Choroid plexus epithelial cell (primary cell): ENCODE measurements at regions not wholly inside any gene's neighbourhood (a gene's known extent, or its start where the extent isn't known, plus 50 kb on each side); places are given as distances from the start of the nearest gene placed in this dataset.

Experiments used
- DNase-seq: peaks from one replicate; pipeline ENCODE4 v3.0.0-alpha.2; 2010; ENCODE audit warnings: low read depth
- H3K4me3 ChIP-seq: 2 replicates; pipeline ENCODE4 v1.5.1; 2011; ENCODE audit warnings: low read depth, mild to moderate bottlenecking, control low read depth, low read length, moderate library complexity
- CTCF ChIP-seq: conservative IDR thresholded peaks from 2 replicates; pipeline ENCODE4 v1.5.1; 2011; ENCODE audit warnings: low read depth, mild to moderate bottlenecking, control low read depth, inconsistent platforms, low read length, moderate library complexity

GRCh38 chr1:118371612-118372011 lies 186.6 kb upstream of the SPAG17 start:
- no peak for DNase-seq
- no peak overlapping the region for H3K4me3 ChIP-seq
- no peak for TF ChIP-seq CTCF

DNA sequence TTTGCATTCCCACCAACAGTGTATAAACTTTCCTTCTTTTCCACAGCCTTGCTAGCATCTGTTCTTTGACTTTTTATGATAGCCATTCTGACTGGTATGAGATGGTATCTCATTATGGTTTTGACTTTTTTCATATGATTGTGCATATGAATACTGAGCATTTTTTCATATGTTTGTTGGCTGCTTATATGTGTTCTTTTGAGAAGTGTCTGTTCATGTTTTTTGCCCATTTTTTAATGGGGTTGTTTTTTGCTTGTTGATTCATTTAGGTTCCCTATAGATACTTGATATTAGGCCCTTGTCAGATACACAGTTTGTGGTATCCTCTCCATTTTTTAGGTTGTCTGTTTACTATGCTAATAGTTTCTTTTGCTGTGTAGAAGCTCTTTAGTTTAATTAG lies 185.8 kb upstream of the SPAG17 start:
- no peak overlapping the region for H3K4me3 ChIP-seq
- no peak for DNase-seq
- TF ChIP-seq CTCF: no peak

DNA sequence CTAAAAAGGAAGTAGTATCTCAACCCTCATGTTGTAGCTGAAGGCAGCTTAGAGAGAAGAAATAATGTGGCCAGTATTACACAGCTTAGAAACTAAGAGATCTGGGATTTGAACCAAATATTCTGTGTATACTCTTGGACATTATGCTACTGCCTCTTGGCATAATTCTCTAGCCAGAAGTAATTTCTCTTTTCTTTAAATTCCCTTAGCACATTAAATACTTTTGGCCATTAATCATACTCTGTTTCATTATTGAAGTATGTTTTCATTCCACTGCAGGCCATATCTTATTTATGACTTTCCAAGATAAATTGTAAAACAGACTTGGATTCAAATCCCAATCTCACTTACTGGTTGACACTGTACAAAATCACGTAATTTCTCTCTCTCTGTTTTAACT lies 181.3 kb upstream of the SPAG17 start:
- no peak for DNase-seq
- H3K4me3 ChIP-seq: no peak overlapping the region
- TF ChIP-seq CTCF: no peak

DNA sequence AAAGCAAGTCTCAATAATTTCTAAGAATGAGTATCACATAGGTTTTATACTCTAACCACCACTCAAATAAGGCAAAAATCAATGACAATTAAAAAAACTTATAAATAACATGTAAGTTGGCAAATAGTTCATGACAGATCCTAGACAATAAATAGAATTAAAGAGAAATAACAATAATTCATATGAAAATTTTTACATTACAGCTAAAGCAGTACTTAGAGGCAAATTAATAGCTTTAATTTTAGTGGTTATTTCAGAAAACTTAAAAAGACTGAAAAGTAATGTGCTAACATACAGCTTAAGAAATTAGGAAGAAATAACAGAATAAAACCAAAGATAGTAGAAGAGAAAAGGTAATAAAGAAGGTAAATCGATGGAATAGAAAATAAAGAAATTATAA lies 179.9 kb upstream of the SPAG17 start:
- no peak overlapping the region for H3K4me3 ChIP-seq
- no peak for DNase-seq
- no peak for TF ChIP-seq CTCF

DNA sequence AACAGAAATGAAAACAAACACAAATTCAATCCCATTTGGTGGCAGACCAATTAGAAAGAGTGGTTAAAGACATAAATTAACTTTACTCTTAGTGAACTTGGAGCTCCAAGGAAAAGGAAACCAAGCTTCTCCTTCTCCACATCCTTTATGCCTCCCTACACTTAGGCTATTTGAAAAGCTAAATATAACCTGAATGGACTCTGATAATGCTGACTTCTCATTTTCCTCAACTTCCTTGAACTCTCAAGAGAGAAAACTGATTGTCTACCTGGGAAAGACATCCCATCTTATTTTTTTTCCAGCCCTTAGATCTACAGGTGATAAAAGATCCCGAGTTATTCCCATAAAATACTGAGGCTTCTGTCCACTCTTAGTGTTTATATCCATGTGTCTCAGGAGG lies 178.4 kb upstream of the SPAG17 start:
- no peak overlapping the region for H3K4me3 ChIP-seq
- TF ChIP-seq CTCF: no peak

GRCh38 chr1:118360817-118361216 lies 175.8 kb upstream of the SPAG17 start:
- H3K4me3 ChIP-seq: no peak overlapping the region
- no peak for TF ChIP-seq CTCF
- peak; percentile 55 for DNase-seq

More for the DNA sequence above, 178.4 kb upstream of the SPAG17 start:
- DNase-seq: no peak

DNA sequence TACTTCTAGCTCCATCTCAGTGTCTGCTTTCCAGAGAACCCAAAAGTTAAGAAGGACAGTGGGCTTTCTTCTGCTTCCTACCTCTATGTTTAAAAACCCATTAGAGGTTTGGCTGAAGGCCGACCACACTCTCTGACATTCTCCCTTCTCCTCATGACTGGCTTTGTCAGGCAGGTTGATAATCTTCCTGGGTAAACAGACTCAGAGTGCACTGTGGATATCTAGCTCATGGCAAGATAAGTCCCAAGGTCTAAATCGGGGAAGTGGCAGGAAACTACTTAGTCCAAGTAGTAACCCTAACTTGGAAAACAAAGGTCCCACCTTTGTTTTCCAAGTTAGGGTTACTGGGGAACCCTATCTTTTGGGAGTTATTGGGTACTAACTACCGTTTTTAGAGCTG lies 161.9 kb upstream of the SPAG17 start:
- no peak for DNase-seq
- no peak for TF ChIP-seq CTCF
- H3K4me3 ChIP-seq: no peak overlapping the region
